ENCODE measurements at regions not wholly inside any gene's neighbourhood (a gene's known extent, or its start where the extent isn't known, plus 50 kb on each side); places are given as distances from the start of the nearest gene placed in this dataset.

DNA sequence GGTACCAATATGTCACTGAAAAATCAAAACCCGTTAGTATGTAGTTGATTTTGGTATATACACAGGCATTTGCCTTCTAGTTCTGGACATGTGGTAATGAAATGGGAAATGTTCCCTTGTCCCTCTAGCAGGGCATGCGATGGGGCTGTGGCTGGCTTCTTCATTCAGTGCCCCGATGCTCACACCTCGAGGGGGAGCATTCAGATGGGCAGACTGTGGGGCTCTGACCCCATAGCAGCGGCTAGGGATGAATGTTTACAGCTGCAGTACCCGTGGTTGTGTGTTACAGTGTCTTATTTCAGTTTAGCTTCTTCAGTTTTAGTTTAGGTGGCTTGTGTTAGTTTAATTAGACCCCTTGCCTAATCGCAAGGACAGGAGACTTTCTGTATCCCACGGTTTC is 1741.0 kb upstream of the PCDH10 start (continued):
- TF ChIP-seq, protein P1, sequence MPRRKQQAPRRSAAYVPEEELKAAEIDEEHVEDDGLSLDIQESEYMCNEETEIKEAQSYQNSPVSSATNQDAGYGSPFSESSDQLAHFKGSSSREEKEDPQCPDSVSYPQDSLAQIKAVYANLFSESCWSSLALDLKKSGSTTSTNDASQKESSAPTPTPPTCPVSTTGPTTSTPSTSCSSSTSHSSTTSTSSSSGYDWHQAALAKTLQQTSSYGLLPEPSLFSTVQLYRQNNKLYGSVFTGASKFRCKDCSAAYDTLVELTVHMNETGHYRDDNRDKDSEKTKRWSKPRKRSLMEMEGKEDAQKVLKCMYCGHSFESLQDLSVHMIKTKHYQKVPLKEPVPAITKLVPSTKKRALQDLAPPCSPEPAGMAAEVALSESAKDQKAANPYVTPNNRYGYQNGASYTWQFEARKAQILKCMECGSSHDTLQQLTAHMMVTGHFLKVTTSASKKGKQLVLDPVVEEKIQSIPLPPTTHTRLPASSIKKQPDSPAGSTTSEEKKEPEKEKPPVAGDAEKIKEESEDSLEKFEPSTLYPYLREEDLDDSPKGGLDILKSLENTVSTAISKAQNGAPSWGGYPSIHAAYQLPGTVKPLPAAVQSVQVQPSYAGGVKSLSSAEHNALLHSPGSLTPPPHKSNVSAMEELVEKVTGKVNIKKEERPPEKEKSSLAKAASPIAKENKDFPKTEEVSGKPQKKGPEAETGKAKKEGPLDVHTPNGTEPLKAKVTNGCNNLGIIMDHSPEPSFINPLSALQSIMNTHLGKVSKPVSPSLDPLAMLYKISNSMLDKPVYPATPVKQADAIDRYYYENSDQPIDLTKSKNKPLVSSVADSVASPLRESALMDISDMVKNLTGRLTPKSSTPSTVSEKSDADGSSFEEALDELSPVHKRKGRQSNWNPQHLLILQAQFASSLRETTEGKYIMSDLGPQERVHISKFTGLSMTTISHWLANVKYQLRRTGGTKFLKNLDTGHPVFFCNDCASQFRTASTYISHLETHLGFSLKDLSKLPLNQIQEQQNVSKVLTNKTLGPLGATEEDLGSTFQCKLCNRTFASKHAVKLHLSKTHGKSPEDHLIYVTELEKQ (tag by site-specific recombination; IDR thresholded peaks at IDR 0.05; ENCODE audit: borderline replicate concordance) = no peak
- TF ChIP-seq ZNF561 (tag by site-specific recombination; IDR thresholded peaks at IDR 0.05; ENCODE audit: borderline replicate concordance) (no peak), REPIN1 (tag by site-specific recombination; IDR thresholded peaks at IDR 0.05; ENCODE audit: low read depth) (no peak), KLF10 (tag by site-specific recombination; IDR thresholded peaks at IDR 0.05) (no peak), SETDB1 (IDR thresholded peaks at IDR 0.05; ENCODE audit: insufficient read length, low read length) (no peak)

DNA sequence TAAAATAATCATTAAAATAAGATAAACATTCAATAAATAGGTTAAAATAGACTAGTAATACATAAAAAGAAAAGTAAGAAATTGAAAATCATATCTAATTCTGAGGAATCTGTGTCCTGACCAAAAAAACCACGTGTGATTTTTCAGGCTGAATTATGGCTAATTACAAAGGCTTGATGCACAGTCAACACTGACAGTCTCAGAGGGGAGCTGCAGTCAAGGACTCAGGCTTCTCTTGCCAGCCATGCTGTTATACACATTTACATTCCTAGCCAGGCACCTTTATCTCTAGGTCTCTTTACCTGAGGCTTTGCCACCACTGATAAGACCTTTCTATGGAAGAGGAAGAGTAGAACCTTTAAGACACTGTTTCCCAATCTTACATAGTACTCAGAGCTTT is 1737.7 kb upstream of the PCDH10 start:
- POLR2A ChIA-PET = no interaction called here
- CTCF ChIA-PET = no interaction called here

DNA sequence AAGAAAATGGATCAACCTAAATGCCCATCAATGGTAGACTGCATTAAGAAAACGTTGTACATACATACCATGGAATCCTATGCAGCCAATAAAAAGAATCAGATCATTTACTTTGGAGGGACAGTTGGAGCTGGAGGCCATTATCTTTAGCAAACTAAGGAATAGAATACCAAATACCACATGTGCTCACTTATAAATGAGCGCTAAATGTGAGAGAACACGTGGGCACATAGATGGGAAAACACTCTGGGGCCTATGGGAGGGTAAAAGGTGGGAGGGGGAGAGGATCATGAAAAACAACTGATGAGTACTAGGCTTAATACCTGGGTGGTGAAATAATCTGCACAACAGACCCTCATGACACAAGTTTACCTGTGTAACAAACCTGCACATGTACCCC is 1729.9 kb upstream of the PCDH10 start:
- Histone ChIP-seq H3K36me3 (ENCODE audit: control insufficient read depth in 2 of 2, insufficient read depth in 1 of 2, low read length in 2 of 2) (no peaks in the 10 kb centered on the region), H3K4me3 (ENCODE audit: low read depth, low read length) (no peak overlapping the region), H3K9me3 (ENCODE audit: control insufficient read depth, insufficient read depth, low read depth, low read length) (no peaks in the 10 kb centered on the region), H3K4me1 (ENCODE audit: control insufficient read depth, insufficient read depth, low read length) (no peaks in the 10 kb centered on the region), H3K27ac (ENCODE audit: extremely low read depth, low read depth, low read length) (no peak overlapping the region)
- TF ChIP-seq ZBTB7A (tag by site-specific recombination; IDR thresholded peaks at IDR 0.05; ENCODE audit: low read depth) (no peak), ZNF335 (tag by site-specific recombination; conservative IDR thresholded peaks at IDR 0.05) (no peak), SALL2 (tag by site-specific recombination; IDR thresholded peaks at IDR 0.05; ENCODE audit: borderline replicate concordance) (no peak), ZNF19 (tag by site-specific recombination; IDR thresholded peaks at IDR 0.05; ENCODE audit: low read depth) (no peak)
- TF ChIP-seq, protein P2, sequence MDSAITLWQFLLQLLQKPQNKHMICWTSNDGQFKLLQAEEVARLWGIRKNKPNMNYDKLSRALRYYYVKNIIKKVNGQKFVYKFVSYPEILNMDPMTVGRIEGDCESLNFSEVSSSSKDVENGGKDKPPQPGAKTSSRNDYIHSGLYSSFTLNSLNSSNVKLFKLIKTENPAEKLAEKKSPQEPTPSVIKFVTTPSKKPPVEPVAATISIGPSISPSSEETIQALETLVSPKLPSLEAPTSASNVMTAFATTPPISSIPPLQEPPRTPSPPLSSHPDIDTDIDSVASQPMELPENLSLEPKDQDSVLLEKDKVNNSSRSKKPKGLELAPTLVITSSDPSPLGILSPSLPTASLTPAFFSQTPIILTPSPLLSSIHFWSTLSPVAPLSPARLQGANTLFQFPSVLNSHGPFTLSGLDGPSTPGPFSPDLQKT (IDR thresholded peaks at IDR 0.05; ENCODE audit: borderline replicate concordance, low read depth, low read length) = no peak
- ChIA-PET CTCF (no interaction called here), POLR2A (no interaction called here)

More for the DNA sequence above, 1737.7 kb upstream of the PCDH10 start:
- H3K4me3 ChIP-seq (ENCODE audit: low read depth, low read length) = no peak overlapping the region
- no peaks in the 10 kb centered on the region for H3K9me3 ChIP-seq (ENCODE audit: control insufficient read depth, insufficient read depth, low read depth, low read length)
- no peak overlapping the region for H3K27ac ChIP-seq (ENCODE audit: extremely low read depth, low read depth, low read length)
- no peaks in the 10 kb centered on the region for H3K4me1 ChIP-seq (ENCODE audit: control insufficient read depth, insufficient read depth, low read length)
- H3K36me3 ChIP-seq (ENCODE audit: control insufficient read depth in 2 of 2, insufficient read depth in 1 of 2, low read length in 2 of 2) = no peaks in the 10 kb centered on the region
- TF ChIP-seq ZNF624 (tag by site-specific recombination; IDR thresholded peaks at IDR 0.05) (no peak), ZNF138 (tag by site-specific recombination; IDR thresholded peaks at IDR 0.05; ENCODE audit: borderline replicate concordance) (no peak), ZNF133 (tag by site-specific recombination; IDR thresholded peaks at IDR 0.05) (no peak), HOXC10 (CRISPR knock-in tag; IDR thresholded peaks at IDR 0.05) (no peak)
- TF ChIP-seq, protein P3, sequence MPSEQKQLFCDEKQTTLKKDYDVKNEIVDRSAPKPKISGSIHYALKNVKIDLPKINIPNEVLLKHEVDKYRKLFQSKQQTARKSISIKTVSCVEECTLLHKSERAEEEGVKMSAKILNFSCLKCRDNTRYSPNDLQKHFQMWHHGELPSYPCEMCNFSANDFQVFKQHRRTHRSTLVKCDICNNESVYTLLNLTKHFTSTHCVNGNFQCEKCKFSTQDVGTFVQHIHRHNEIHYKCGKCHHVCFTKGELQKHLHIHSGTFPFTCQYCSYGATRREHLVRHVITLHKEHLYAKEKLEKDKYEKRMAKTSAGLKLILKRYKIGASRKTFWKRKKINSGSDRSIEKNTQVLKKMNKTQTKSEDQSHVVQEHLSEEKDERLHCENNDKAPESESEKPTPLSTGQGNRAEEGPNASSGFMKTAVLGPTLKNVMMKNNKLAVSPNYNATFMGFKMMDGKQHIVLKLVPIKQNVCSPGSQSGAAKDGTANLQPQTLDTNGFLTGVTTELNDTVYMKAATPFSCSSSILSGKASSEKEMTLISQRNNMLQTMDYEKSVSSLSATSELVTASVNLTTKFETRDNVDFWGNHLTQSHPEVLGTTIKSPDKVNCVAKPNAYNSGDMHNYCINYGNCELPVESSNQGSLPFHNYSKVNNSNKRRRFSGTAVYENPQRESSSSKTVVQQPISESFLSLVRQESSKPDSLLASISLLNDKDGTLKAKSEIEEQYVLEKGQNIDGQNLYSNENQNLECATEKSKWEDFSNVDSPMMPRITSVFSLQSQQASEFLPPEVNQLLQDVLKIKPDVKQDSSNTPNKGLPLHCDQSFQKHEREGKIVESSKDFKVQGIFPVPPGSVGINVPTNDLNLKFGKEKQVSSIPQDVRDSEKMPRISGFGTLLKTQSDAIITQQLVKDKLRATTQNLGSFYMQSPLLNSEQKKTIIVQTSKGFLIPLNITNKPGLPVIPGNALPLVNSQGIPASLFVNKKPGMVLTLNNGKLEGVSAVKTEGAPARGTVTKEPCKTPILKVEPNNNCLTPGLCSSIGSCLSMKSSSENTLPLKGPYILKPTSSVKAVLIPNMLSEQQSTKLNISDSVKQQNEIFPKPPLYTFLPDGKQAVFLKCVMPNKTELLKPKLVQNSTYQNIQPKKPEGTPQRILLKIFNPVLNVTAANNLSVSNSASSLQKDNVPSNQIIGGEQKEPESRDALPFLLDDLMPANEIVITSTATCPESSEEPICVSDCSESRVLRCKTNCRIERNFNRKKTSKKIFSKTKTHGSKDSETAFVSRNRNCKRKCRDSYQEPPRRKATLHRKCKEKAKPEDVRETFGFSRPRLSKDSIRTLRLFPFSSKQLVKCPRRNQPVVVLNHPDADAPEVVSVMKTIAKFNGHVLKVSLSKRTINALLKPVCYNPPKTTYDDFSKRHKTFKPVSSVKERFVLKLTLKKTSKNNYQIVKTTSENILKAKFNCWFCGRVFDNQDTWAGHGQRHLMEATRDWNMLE (tag by site-specific recombination; conservative IDR thresholded peaks at IDR 0.05; ENCODE audit: low read depth) = no peak

Data from HEK293 (cell line).